Mesenchymal stem cell (in vitro differentiated cells and primary cell): ENCODE measurements at regions not wholly inside any gene's neighbourhood (a gene's known extent, or its start where the extent isn't known, plus 50 kb on each side); places are given as distances from the start of the nearest gene placed in this dataset. TPM values are rescaled to one million over a fixed set of nuclear protein-coding genes. Genes with fewer than 3 reads are reported as not detected.

Experiments used
- small RNA-seq: library from polyadenylated mRNA; stranded (forward); fragments of <200 nt; extraction: miRNeasy Mini kit (QIAGEN cat#:217004); gene quantifications from one replicate; pipeline ENCODE3, GENCODE V24; 2013; ENCODE audit warnings: low read depth

Small RNA genes lying in the stretch of these regions (small RNA-seq; reads per million reads assigned to genes)
- not detected for gene RNU6-274P
